GM18870 (cell line): ENCODE measurements at regions not wholly inside any gene's neighbourhood (a gene's known extent, or its start where the extent isn't known, plus 50 kb on each side); places are given as distances from the start of the nearest gene placed in this dataset.
"Not testable (repeated sequence)": the region's sequence is repeated elsewhere in the genome, so short reads cannot be mapped to it uniquely, and the experiment has no call there.

Experiments used
- ATAC-seq: cut with Tn5 transposase; IDR thresholded peaks from one replicate; pipeline ENCODE4 v1.9.1; 2021; ENCODE audit warnings: moderate library complexity; ENCODE audit not compliant: unreplicated experiment

- ATAC-seq, result no peak
These were observed 410.3 kb downstream of the KIF20B start for GRCh38 chr10:90111671-90112070.

GRCh38 chr10:90112681-90113080 is 411.3 kb downstream of the KIF20B start:
- ATAC-seq, result no peak

GRCh38 chr10:90118567-90118966 is 417.2 kb downstream of the KIF20B start:
- not testable (repeated sequence) for ATAC-seq

- not testable (repeated sequence) for ATAC-seq
These were observed 418.4 kb downstream of the KIF20B start for GRCh38 chr10:90119631-90120280.

GRCh38 chr10:90125456-90126255 is 424.3 kb downstream of the KIF20B start:
- ATAC-seq, result no peak

- no peak for ATAC-seq
These were observed 424.8 kb downstream of the KIF20B start for GRCh38 chr10:90126256-90126595.

- no peak for ATAC-seq
These were observed 429.1 kb downstream of the KIF20B start for GRCh38 chr10:90130321-90131086.

GRCh38 chr10:90133606-90134005 is 432.2 kb downstream of the KIF20B start:
- ATAC-seq, result no peak

GRCh38 chr10:90136731-90137316 is 435.4 kb downstream of the KIF20B start:
- ATAC-seq, result no peak

GRCh38 chr10:90138844-90139243 is 437.5 kb downstream of the KIF20B start:
- no peak for ATAC-seq

GRCh38 chr10:90141791-90142190 is 440.4 kb downstream of the KIF20B start:
- ATAC-seq, result no peak

GRCh38 chr10:90143937-90144336 is 442.5 kb downstream of the KIF20B start:
- no peak for ATAC-seq

- no peak for ATAC-seq
These were observed 446.9 kb downstream of the KIF20B start for GRCh38 chr10:90148116-90148855.

GRCh38 chr10:90149563-90149962 is 448.2 kb downstream of the KIF20B start:
- ATAC-seq, result no peak

- no peak for ATAC-seq
These were observed 461.0 kb downstream of the KIF20B start for GRCh38 chr10:90162271-90162853.

GRCh38 chr10:90167174-90168064 is 466.0 kb downstream of the KIF20B start:
- ATAC-seq, result peak; percentile 77

GRCh38 chr10:90168244-90168643 is 466.9 kb downstream of the KIF20B start:
- no peak for ATAC-seq

- no peak for ATAC-seq
These were observed 469.8 kb downstream of the KIF20B start for GRCh38 chr10:90171014-90171722.

- no peak for ATAC-seq
These were observed 473.1 kb downstream of the KIF20B start for GRCh38 chr10:90174531-90174930.
